ENCODE measurements at regions not wholly inside any gene's neighbourhood (a gene's known extent, or its start where the extent isn't known, plus 50 kb on each side); places are given as distances from the start of the nearest gene placed in this dataset.

GRCh38 chr5:143733665-143734455, 78.1 kb upstream of the HMHB1 start:
- in situ Hi-C loops (cut with HindIII; ENCODE audit: low pct_unique_long_range_greater_than_20kb, low sequenced_read_pairs) = no loop called here
- DNase-seq (ENCODE audit: low read depth) = no peak

DNA sequence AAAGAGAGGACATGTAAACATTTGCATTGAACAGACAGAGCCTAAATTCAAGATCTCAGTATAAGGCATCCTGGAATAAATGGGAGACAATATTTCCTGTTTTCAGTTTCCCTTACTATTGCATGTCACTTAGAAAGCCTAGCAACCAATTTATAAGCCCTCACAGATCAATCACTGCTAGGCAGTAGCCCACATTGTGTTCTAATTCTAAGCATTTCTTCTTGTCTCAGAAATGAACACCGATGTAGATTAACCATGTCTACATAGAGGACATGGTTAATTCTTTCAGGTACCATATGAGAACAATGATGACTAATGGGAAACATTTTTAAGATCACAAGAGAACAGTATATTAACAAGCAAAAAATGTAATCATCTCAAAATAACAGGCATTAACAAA, 79.6 kb upstream of the HMHB1 start:
- in situ Hi-C loops (cut with HindIII; ENCODE audit: low pct_unique_long_range_greater_than_20kb, low sequenced_read_pairs) = no loop called here
- DNase-seq (ENCODE audit: low read depth) = no peak

DNA sequence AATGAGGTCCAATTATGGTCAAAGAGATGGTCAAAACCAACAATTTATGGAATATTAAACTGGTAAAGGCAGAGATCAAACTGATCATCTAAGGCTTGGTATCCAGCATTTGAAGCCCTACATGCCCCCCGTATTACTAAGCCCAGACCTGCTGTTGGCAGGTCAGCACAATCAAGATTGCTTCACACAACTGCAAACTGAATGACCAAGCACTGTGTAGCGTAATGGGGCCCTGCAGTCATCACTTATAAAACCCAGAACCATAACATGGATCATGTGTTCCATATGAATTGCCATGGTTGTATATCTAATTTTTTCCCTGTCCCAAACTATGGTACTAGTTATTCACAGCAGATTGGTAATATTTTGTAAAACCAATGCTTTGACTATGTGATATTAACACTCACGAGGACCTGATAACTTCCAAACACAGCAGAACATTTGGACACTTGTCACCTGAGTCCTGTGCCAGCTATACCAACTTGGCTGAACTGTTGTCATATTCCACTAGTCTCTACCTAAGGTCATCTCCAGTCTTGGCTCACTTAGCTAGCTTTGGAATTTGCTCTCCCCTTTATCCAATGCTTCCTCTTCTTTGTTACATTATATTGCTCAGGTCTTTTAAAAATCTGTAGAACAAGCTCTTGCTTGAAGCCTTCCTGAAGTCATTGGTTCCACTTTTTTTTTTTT, 81.7 kb upstream of the HMHB1 start:
- in situ Hi-C loops (cut with HindIII; ENCODE audit: low pct_unique_long_range_greater_than_20kb, low sequenced_read_pairs) = no loop called here
- no peak for DNase-seq (ENCODE audit: low read depth)

DNA sequence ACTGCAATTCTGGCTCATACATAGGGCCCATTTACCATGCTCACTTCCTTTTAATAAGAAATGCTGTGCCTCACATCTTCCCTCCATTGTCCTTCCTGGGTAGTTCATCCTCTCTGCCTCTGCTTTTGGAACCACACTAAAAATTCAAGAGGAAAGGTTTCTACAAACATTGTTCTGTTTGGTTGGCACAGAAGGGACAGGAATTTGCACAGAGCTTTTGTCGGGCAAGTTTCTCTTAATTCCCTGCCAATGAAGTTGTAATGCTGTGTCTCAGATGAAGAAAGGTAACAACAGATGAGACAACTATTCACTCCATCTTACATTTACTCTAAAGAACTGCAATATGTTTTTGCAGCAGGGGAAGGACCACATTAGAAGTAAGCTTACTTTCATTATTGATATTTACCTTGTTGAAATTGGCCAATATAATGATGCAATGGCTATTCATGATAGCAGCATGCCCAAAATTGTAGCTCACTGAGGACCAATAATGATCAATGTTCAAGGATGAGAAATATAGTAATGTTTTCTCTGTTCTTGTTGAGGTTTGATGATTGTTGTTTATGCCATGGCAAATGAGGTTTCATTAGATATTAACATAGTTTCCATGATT, 82.5 kb upstream of the HMHB1 start:
- DNase-seq (ENCODE audit: low read depth) = no peak
- in situ Hi-C loops (cut with HindIII; ENCODE audit: low pct_unique_long_range_greater_than_20kb, low sequenced_read_pairs) = no loop called here

GRCh38 chr5:143723159-143723558, 88.8 kb upstream of the HMHB1 start:
- in situ Hi-C loops (cut with HindIII; ENCODE audit: low pct_unique_long_range_greater_than_20kb, low sequenced_read_pairs) = no loop called here
- DNase-seq (ENCODE audit: low read depth) = no peak

DNA sequence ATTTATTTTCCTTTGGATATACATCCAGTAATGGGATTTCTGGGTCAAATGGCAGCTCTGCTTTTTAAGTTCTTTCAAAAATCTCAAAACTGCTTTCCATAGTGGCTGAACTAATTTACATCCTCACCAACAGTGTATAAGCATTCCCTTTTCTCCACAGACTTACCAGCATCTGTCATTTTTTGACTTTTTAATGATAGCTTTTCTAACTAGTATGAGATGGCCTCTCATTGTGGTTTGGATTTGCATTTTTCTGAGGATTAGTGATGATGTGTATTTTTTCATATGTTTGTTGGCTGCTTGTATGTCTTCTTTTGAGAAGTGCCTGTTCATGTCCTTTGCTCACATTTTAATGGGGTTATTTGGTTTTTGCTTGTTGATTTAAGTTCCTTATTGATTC, 90.0 kb upstream of the HMHB1 start:
- in situ Hi-C loops (cut with HindIII; ENCODE audit: low pct_unique_long_range_greater_than_20kb, low sequenced_read_pairs) = no loop called here
- no peak for DNase-seq (ENCODE audit: low read depth)

- no peak for DNase-seq (ENCODE audit: low read depth)
- in situ Hi-C loops (cut with HindIII; ENCODE audit: low pct_unique_long_range_greater_than_20kb, low sequenced_read_pairs) = no loop called here
These were observed 91.3 kb upstream of the HMHB1 start for GRCh38 chr5:143720689-143721088.

GRCh38 chr5:143717400-143717799, 94.6 kb upstream of the HMHB1 start:
- in situ Hi-C loops (cut with HindIII; ENCODE audit: low pct_unique_long_range_greater_than_20kb, low sequenced_read_pairs) = no loop called here
- DNase-seq (ENCODE audit: low read depth) = no peak

- in situ Hi-C loops (cut with HindIII; ENCODE audit: low pct_unique_long_range_greater_than_20kb, low sequenced_read_pairs) = no loop called here
- no peak for DNase-seq (ENCODE audit: low read depth)
These were observed 95.1 kb upstream of the HMHB1 start for GRCh38 chr5:143716881-143717280.

DNA sequence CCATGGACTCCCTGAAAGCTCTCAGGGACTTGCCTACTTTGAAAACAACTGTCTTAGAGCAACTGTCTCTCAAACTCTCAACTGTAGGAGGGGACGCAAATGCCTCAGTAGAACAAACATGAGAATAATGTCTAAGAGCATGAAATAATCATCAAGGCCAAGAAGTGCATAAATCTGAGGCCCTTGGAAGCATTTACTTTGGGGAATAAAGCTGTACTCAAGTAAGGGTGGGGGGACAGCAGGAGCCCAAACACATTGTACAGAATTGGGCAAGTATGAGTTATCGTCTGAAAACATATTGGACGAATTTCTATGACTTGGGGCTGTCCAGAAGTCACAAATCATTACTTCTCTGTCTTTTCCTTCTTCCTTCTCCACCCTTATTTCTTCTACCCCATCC, 96.3 kb upstream of the HMHB1 start:
- in situ Hi-C loops (cut with HindIII; ENCODE audit: low pct_unique_long_range_greater_than_20kb, low sequenced_read_pairs) = no loop called here
- no peak for DNase-seq (ENCODE audit: low read depth)

GRCh38 chr5:143714629-143715028, 97.3 kb upstream of the HMHB1 start:
- DNase-seq (ENCODE audit: low read depth) = no peak

GRCh38 chr5:143713047-143714003, 98.6 kb upstream of the HMHB1 start:
- no peak for DNase-seq (ENCODE audit: low read depth)
- in situ Hi-C loops (cut with HindIII; ENCODE audit: low pct_unique_long_range_greater_than_20kb, low sequenced_read_pairs) = no loop called here

More at GRCh38 chr5:143714629-143715028, 97.3 kb upstream of the HMHB1 start:
- in situ Hi-C loops (cut with HindIII; ENCODE audit: low pct_unique_long_range_greater_than_20kb, low sequenced_read_pairs) = no loop called here

GRCh38 chr5:143708672-143709071, 103.3 kb upstream of the HMHB1 start:
- DNase-seq (ENCODE audit: low read depth) = no peak
- in situ Hi-C loops (cut with HindIII; ENCODE audit: low pct_unique_long_range_greater_than_20kb, low sequenced_read_pairs) = no loop called here

DNA sequence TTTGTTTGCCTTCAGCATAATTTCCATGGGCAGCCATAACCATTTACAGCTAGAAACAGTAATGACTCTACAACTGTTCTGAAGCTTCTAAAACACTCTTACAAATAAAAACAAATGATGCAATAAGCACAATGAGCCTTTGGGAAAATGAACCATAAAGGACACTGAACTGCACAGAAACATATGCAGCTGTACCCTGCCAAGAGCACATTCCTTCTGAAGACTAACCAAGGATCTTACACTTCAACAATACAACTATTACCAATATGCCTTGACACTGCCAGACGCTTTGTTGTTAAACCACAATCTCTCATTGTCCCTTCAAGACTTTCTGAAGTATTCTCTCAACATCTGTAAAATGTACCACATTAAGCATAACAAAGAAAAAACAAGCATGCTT, 104.2 kb upstream of the HMHB1 start:
- DNase-seq (ENCODE audit: low read depth) = no peak
- in situ Hi-C loops (cut with HindIII; ENCODE audit: low pct_unique_long_range_greater_than_20kb, low sequenced_read_pairs) = no loop called here

- in situ Hi-C loops (cut with HindIII; ENCODE audit: low pct_unique_long_range_greater_than_20kb, low sequenced_read_pairs) = no loop called here
- DNase-seq (ENCODE audit: low read depth) = no peak
These were observed 106.6 kb upstream of the HMHB1 start for GRCh38 chr5:143705381-143705780.

DNA sequence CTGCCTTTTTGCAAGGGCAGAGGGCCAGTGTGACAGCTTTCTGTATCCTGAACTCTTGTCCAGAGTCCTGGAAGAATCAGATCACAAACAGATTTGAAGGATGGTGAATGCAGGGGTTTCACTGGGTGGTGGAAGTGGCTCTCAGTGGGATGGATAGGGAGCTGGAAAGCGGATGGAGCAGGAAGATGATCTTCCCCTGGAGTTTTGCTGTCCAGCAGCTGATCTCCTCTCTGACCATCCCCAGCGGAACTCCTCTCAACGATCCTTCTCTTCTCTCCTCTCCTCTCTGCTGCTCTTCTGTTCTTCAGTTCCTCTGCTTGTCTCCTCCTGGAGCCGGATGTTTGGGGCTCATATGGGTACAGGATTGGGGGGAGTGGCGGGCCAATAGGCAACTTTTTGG, 108.3 kb upstream of the HMHB1 start:
- DNase-seq (ENCODE audit: low read depth) = no peak
- in situ Hi-C loops (cut with HindIII; ENCODE audit: low pct_unique_long_range_greater_than_20kb, low sequenced_read_pairs) = no loop called here

DNA sequence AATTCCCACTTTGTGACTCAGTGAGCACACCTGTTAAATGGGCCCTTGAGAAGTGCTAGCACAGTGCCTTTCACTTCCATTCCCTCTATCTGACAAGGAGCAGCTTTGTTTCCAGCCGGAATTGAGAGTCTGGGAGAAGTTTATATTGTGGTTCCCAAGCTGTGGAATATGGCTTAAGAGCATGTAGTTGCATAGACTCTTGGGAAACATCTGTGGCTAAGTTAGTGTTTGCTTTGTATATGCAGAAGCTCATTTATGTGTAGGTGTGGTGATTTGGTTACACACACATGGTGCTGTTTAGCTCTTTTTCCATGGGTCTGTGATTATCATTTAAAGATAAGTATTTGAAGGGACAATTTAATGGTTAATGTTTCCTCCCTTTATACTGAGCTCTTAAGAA, 110.5 kb upstream of the HMHB1 start:
- DNase-seq (ENCODE audit: low read depth) = no peak
- in situ Hi-C loops (cut with HindIII; ENCODE audit: low pct_unique_long_range_greater_than_20kb, low sequenced_read_pairs) = no loop called here

DNA sequence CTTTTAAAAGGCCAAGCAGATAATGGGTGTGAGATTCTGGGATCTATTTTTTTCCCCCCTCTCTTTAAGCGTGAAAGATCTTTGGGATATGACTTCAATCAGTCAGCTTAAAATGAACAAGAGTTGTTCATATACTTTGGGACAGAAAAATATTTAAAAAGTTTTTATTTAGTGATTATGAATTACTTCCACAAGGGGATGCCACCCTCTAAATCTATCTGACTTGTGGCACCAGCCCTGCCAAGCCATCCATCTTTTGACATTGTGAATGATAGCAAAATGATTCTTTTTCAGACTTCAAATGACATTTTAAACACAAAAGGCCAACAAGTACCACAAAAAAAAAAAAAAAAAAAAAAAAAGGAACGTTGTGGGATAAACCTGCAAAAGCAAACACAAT, 111.0 kb upstream of the HMHB1 start:
- DNase-seq (ENCODE audit: low read depth) = no peak
- in situ Hi-C loops (cut with HindIII; ENCODE audit: low pct_unique_long_range_greater_than_20kb, low sequenced_read_pairs) = no loop called here
